Muscle of leg (tissue), 3 donors: ENCODE measurements at regions not wholly inside any gene's neighbourhood (a gene's known extent, or its start where the extent isn't known, plus 50 kb on each side); places are given as distances from the start of the nearest gene placed in this dataset.

Experiments used
- DNase-seq: peaks from one replicate; pipeline ENCODE4 v3.0.0; 2013
- H3K27ac ChIP-seq: one replicate; pipeline ENCODE4 v1.5.1; 2013; ENCODE audit warnings: mild to moderate bottlenecking, low read length, control low read depth
- H3K27me3 ChIP-seq: one replicate; pipeline ENCODE4 v1.6.1; 2013; ENCODE audit warnings: low read length; ENCODE audit not compliant: control insufficient read depth, insufficient read depth
- H3K36me3 ChIP-seq: one replicate; pipeline ENCODE4 v1.6.1; 2013; ENCODE audit warnings: low read length; ENCODE audit not compliant: control insufficient read depth, insufficient read depth
- H3K4me1 ChIP-seq: one replicate; pipeline ENCODE4 v1.6.1; 2013; ENCODE audit warnings: low read length; ENCODE audit not compliant: control insufficient read depth, insufficient read depth
- H3K4me3 ChIP-seq: one replicate; pipeline ENCODE4 v1.5.1; 2013; ENCODE audit warnings: low read length, control low read depth
- H3K9me3 ChIP-seq: replicated peaks from 2 replicates; pipeline ENCODE4 v1.6.1; 2013; ENCODE audit warnings: low read depth, low read length; ENCODE audit not compliant: control insufficient read depth
- WGBS: methylation state at CpG from one replicate; pipeline ENCODE4 v1.1.5; 2013; ENCODE audit warnings: missing lambda C conversion rate; ENCODE audit not compliant: insufficient coverage; 5-methylcytosine and 5-hydroxymethylcytosine counted together

DNA sequence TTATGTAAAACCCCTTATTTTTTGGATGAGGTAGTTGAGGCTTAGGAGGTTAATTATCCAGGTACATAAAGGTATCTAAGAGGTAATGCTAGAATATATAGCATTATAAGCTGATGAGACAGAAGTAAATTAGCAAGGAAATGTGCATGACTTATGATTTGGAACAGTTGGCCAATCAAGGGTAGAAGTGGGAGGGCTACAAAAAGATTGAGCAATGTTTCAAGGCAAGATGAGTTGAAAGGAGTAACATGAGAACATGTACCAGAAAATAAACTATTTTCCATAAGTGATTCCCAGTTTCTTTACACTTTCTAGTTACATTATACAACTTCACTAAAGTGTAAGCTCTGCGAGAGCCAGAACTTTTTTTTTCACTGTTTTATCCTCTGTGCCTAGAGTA is 290.9 kb downstream of the LRIG3 start:
- H3K27ac ChIP-seq, result no peak overlapping the region
- peak; percentile 34 for DNase-seq
- H3K4me1 ChIP-seq, result no peaks in the 10 kb centered on the region
- no peaks in the 10 kb centered on the region for H3K27me3 ChIP-seq
- no CpG with 5 or more reads among the region's 1 CpG for WGBS
- H3K4me3 ChIP-seq, result no peak overlapping the region
- peaks cover 13% of the 10 kb centered on the region for H3K9me3 ChIP-seq
- no peaks in the 10 kb centered on the region for H3K36me3 ChIP-seq

DNA sequence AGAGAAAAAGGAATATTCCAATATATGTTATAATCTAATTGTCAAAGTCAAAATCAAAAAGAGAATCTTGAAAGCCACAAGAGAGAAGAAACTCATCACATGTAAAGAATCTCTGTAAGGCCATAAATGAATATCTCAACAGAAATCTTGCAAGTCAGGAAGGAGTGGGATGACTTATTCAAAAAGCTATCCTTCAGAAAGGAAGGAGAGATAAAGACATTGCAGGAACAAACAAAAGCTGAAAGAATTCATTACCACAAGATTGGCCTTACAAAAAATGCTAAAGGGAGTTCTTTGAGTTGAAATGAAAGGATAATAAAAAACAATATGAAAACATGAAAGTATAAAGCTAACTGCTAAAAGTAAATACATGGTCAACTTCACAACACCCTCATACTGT is 286.8 kb downstream of the LRIG3 start:
- DNase-seq, result no peak

DNA sequence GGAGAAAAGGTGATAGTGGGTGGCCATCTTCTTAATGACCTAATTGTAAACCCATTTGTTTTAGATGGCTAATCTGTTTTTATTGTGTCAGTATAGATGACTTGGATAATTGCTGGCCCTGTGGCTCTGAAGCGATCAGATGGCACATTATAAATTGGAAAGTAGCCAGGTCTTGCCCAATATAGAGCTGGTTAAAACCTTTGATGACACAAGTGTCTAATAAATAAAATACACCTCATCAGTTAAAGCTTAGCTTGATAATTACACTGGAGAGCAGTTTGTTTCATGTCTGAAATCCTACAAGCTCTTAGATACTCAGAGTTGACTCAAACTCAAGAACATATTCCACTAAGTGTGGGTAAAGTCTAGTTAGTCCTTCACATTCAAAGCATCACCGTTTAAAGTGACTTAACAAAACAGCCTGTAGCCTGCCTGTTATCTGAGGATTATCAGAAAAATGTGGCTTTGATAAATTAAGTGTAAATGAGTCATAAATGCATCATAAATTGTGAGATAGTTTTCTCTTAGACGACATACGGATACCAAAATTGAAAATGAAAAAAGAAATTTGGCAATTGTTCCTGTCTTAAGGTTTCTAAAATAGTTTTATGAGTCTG is 280.9 kb downstream of the LRIG3 start:
- H3K4me1 ChIP-seq, result no peaks in the 10 kb centered on the region
- DNase-seq, result no peak
- no peaks in the 10 kb centered on the region for H3K27me3 ChIP-seq
- H3K4me3 ChIP-seq, result no peak overlapping the region
- H3K36me3 ChIP-seq, result no peaks in the 10 kb centered on the region
- no peak overlapping the region for H3K27ac ChIP-seq
- no CpG with 5 or more reads among the region's 4 CpGs for WGBS
- peaks cover 3% of the 10 kb centered on the region for H3K9me3 ChIP-seq

More for the DNA sequence above, 286.8 kb downstream of the LRIG3 start:
- peaks cover 14% of the 10 kb centered on the region for H3K9me3 ChIP-seq
- no peaks in the 10 kb centered on the region for H3K36me3 ChIP-seq
- no peaks in the 10 kb centered on the region for H3K4me1 ChIP-seq
- no peaks in the 10 kb centered on the region for H3K27me3 ChIP-seq
- no peak overlapping the region for H3K27ac ChIP-seq
- H3K4me3 ChIP-seq, result no peak overlapping the region

DNA sequence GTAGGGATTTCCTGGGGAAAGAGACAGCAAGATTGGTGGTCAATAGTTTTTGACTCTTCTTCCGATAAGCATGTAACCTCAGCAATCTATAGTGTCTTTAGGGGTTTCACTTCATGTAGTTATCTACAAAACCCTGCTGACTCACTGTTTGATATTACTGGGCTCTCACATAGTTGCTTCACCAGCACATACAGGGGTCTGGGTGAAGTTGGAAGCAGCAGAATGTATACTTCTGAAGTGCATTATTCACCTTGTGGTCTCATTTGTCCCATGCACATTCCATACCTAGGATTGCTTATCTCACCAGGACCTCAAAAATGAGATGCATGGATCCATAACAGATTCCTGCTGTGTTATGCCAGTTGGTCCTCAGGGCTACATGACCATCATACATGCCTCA is 280.0 kb downstream of the LRIG3 start:
- no peaks in the 10 kb centered on the region for H3K4me1 ChIP-seq
- H3K27ac ChIP-seq, result no peak overlapping the region
- no peak overlapping the region for H3K4me3 ChIP-seq
- no peak for DNase-seq
- H3K36me3 ChIP-seq, result no peaks in the 10 kb centered on the region
- peaks cover 3% of the 10 kb centered on the region for H3K9me3 ChIP-seq
- WGBS, result no CpG with 5 or more reads among the region's 1 CpG
- H3K27me3 ChIP-seq, result no peaks in the 10 kb centered on the region

DNA sequence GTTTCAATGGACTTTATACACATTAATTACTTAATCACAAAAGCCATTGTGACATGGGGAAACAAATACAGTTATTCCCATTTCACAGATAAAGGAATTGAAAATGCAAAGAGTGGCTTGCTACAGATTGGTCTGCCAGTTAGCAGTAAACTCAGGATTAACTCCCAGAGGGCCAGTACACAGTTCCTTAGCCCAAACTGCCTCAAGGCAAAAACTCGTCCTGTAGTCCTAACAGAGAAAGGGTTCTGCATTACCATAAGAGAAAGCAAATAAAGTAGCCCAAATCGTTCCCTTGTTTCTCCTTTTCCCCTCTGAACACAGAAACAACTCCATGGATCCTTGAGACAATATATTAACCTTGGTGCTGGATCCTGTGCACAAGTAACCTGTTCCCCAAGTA is 274.4 kb downstream of the LRIG3 start:
- no peaks in the 10 kb centered on the region for H3K9me3 ChIP-seq
- H3K27ac ChIP-seq, result no peak overlapping the region
- no peak overlapping the region for H3K4me3 ChIP-seq
- peaks cover 2% of the 10 kb centered on the region for H3K4me1 ChIP-seq
- H3K36me3 ChIP-seq, result no peaks in the 10 kb centered on the region
- WGBS, result 67% methylated on average over 1 of the region's 2 CpGs
- no peaks in the 10 kb centered on the region for H3K27me3 ChIP-seq
- no peak for DNase-seq

DNA sequence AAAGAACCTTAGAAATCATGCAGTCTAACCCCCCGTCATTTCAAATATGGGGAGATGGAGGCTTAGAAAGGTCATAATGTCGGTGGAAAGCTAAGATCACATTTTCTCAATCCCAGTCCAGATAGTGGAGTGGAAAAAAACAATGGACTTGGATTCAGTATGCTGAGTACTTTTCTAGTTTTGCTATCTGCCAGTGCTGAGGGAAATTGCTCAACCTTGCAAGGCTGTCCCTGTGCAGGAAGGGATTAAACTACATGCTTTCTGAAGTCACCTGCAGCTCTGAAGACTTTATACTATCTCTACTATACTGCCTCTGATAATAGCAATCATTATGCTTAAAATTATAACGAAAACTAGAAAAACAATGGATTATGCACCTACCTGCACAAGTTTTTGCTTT is 272.8 kb downstream of the LRIG3 start:
- H3K4me3 ChIP-seq, result no peak overlapping the region

DNA sequence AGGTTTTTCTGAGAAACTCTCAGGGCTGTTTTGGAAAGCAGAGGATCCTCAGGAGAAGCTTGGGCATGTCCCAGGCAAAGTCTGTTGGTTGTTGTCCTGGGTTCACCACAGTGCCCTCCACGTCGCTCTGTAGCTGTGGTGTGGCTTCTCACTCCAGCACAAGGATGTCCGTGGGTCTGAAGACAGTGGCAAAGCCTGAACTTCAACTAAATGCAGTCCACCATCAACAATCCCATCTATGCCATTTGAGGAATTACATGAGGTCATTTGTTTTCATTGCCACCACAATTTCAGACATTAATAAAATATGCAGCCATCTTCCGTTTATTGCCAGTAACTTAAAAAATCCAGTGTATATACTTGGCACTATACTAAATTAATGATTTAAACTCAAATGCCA is 272.1 kb downstream of the LRIG3 start:
- Histone ChIP-seq H3K27me3 (no peaks in the 10 kb centered on the region), H3K36me3 (no peaks in the 10 kb centered on the region), H3K9me3 (no peaks in the 10 kb centered on the region), H3K4me1 (peaks cover 2% of the 10 kb centered on the region), H3K4me3 (no peak overlapping the region), H3K27ac (no peak overlapping the region)
- 67% methylated on average over 3 of the region's 4 CpGs for WGBS
- peak; percentile 44 for DNase-seq

More for the DNA sequence above, 272.8 kb downstream of the LRIG3 start:
- Histone ChIP-seq H3K36me3 (no peaks in the 10 kb centered on the region), H3K27me3 (no peaks in the 10 kb centered on the region), H3K27ac (no peak overlapping the region), H3K9me3 (no peaks in the 10 kb centered on the region), H3K4me1 (peaks cover 2% of the 10 kb centered on the region)
- DNase-seq, result peak; percentile 22
- no CpG with 5 or more reads among the region's 3 CpGs for WGBS

DNA sequence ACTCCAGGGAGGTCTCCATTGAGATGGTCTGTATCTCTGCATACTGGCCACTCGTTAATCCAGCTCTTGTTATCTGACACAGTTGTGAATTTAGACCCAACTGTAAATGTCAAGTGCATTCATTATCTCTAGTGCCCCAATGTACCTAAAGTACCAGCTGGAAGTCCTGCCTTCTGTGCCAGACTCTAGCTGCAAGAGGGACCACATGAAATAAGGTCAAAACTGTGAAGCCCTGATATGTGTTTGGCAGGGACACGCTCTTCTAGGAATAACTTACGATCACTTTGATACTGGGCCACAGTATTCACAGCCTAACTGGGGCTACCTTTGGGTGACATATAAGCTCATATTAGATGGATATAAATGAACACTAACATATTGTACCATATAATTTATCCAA is 268.5 kb downstream of the LRIG3 start:
- peaks cover 3% of the 10 kb centered on the region for H3K9me3 ChIP-seq
- H3K27ac ChIP-seq, result no peak overlapping the region
- 60% methylated on average over 1 of the region's 3 CpGs for WGBS
- peaks cover 2% of the 10 kb centered on the region for H3K4me1 ChIP-seq
- no peaks in the 10 kb centered on the region for H3K36me3 ChIP-seq
- H3K27me3 ChIP-seq, result no peaks in the 10 kb centered on the region
- H3K4me3 ChIP-seq, result no peak overlapping the region
- no peak for DNase-seq

DNA sequence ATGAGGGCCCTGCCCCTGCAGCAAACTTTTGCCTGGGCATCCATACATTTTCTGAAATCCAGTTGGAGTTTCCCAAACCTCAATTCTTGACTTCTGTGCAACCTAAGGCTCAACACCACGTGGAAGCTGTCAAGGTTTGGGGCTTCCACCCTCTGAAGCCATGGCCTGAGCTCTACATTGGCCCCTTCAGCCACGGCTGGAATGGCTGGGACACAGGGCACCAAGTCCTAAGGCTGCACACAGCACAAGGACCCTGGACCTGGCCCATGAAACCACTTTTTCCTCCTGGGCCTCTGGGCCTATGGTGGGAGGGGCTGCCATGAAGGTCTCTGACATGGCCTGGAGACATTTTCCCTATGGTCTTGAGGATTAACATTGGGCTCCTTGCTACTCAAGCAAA is 266.3 kb downstream of the LRIG3 start:
- Histone ChIP-seq H3K27ac (no peak overlapping the region), H3K27me3 (no peaks in the 10 kb centered on the region), H3K4me1 (no peaks in the 10 kb centered on the region), H3K4me3 (no peak overlapping the region), H3K36me3 (no peaks in the 10 kb centered on the region), H3K9me3 (peaks cover 3% of the 10 kb centered on the region)
- 67% methylated on average over 2 of the region's 2 CpGs for WGBS
- no peak for DNase-seq

DNA sequence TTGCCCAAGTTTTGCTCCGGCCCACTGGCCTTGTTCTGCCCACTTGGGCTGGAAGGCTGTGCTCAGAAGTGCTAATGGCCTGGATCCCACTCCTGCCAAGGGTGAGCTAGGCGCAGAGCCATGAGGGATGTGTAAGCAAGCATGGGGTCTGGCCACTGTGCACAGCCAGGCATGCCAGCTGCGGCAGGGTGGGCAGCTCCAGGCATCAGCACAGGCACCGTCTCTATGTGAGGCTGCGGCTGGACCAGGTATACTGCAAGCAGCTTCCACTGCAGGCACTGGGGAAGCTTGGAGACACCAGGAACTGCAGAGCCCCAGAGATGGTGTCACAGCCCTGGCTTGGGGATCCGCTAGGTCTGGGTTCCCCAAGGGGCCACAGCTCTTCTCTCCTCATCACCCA is 264.9 kb downstream of the LRIG3 start:
- H3K27me3 ChIP-seq, result no peaks in the 10 kb centered on the region
- H3K4me3 ChIP-seq, result no peak overlapping the region
- peaks cover 3% of the 10 kb centered on the region for H3K9me3 ChIP-seq
- H3K27ac ChIP-seq, result no peak overlapping the region
- 80% methylated on average over 5 of the region's 6 CpGs for WGBS
- no peak for DNase-seq
- H3K36me3 ChIP-seq, result no peaks in the 10 kb centered on the region
- H3K4me1 ChIP-seq, result no peaks in the 10 kb centered on the region
